Common myeloid progenitor, CD34-positive (primary cell): ENCODE measurements at regions not wholly inside any gene's neighbourhood (a gene's known extent, or its start where the extent isn't known, plus 50 kb on each side); places are given as distances from the start of the nearest gene placed in this dataset.

ENCODE experiments used
- CTCF ChIA-PET: fragments of 350-600 bp; sonication (Branson Sonifier 250); formaldehyde crosslinking; loops from one replicate; lab custom pipeline; 2021; ENCODE audit warnings: antibody characterized with exemption; lab: Charles Lee
- POLR2A ChIA-PET: fragments of 350-600 bp; sonication (Branson Sonifier 250); formaldehyde crosslinking; loops from one replicate; lab custom pipeline; 2021; ENCODE audit warnings: antibody characterized with exemption; lab: Charles Lee
- DNase-seq, 3 donors: peaks; one replicate each; pipeline versions ENCODE4 v3.0.0 to v3.0.0-alpha.2; 2013
- H3K27ac ChIP-seq, 2 experiments: 1 replicate in 1 of 2; 2 replicates in 1 of 2; pipeline ENCODE4 v1.7.0; 2013; ENCODE audit warnings: inconsistent platforms in 2 of 2, low read length in 2 of 2, mild to moderate bottlenecking in 2 of 2, low read depth in 1 of 2, moderate library complexity in 1 of 2; ENCODE audit not compliant: severe bottlenecking in 2 of 2, insufficient read depth in 1 of 2, poor library complexity in 1 of 2
- H3K27me3 ChIP-seq, 5 experiments: replicated peaks in 2 of 5; 1 replicate in 3 of 5; 2 replicates in 2 of 5; pipeline versions ENCODE4 v1.6.1 to v1.7.0; 2013; ENCODE audit warnings: low read length in 4 of 5, mild to moderate bottlenecking in 2 of 5, moderate library complexity in 2 of 5, inconsistent platforms in 1 of 5; ENCODE audit not compliant: insufficient read depth in 5 of 5, control insufficient read depth in 4 of 5
- H3K36me3 ChIP-seq, 4 experiments: 1 replicate in 2 of 4; 2 replicates in 2 of 4; pipeline versions ENCODE4 v1.6.1 to v1.7.0; 2013; ENCODE audit warnings: low read length in 3 of 4, control low read depth in 1 of 4, mild to moderate bottlenecking in 1 of 4; ENCODE audit not compliant: control insufficient read depth in 4 of 4, insufficient read depth in 4 of 4
- H3K4me1 ChIP-seq, 4 experiments: 1 replicate in 3 of 4; 2 replicates in 1 of 4; pipeline versions ENCODE4 v1.6.1 to v1.7.1; 2013; ENCODE audit warnings: low read length in 3 of 4, mild to moderate bottlenecking in 3 of 4, control low read depth in 1 of 4, inconsistent platforms in 1 of 4, moderate library complexity in 1 of 4; ENCODE audit not compliant: control insufficient read depth in 4 of 4, insufficient read depth in 4 of 4; ENCODE audit errors: control extremely low read depth in 1 of 4
- H3K4me3 ChIP-seq, 7 experiments: 1 replicate in 4 of 7; 2 replicates in 3 of 7; pipeline versions ENCODE4 v1.5.1 to v1.7.0; 2013; ENCODE audit warnings: mild to moderate bottlenecking in 7 of 7, low read length in 6 of 7, moderate library complexity in 6 of 7, inconsistent platforms in 2 of 7, low read depth in 2 of 7, control low read depth in 1 of 7; ENCODE audit not compliant: insufficient read depth in 4 of 7, control insufficient read depth in 1 of 7; ENCODE audit errors: extremely low read depth in 1 of 7
- H3K9me3 ChIP-seq, 5 experiments: 1 replicate in 4 of 5; 2 replicates in 1 of 5; pipeline versions ENCODE4 v1.6.1 to v1.7.1; 2013; ENCODE audit warnings: low read length in 4 of 5, mild to moderate bottlenecking in 2 of 5, inconsistent platforms in 1 of 5, low read depth in 1 of 5, moderate library complexity in 1 of 5; ENCODE audit not compliant: control insufficient read depth in 4 of 5, insufficient read depth in 2 of 5; ENCODE audit errors: control extremely low read depth in 1 of 5
- WGBS: methylation state at CpG from one replicate; pipeline ENCODE4 v1.1.5; 2013; ENCODE audit not compliant: insufficient coverage; 5-methylcytosine and 5-hydroxymethylcytosine counted together

- ChIA-PET POLR2A (no interaction called here), CTCF (no interaction called here)
- Histone ChIP-seq H3K4me1 (no peaks in the 10 kb centered on the region), H3K27ac (no peak overlapping the region), H3K4me3 (no peak overlapping the region), H3K36me3 (no peaks in the 10 kb centered on the region), H3K9me3 (peaks cover 0 to 3% (median 0%) of the 10 kb centered on the region in 5 experiments), H3K27me3 (no peaks in the 10 kb centered on the region)
- DNase-seq: no peak
- WGBS: no CpG with 5 or more reads among the region's 1 CpG
Measured at GRCh38 chr3:75075158-75075557, 460.7 kb upstream of the CNTN3 start.

- POLR2A ChIA-PET: no interaction called here
Measured at GRCh38 chr3:75076481-75076880, 462.0 kb upstream of the CNTN3 start.

DNA sequence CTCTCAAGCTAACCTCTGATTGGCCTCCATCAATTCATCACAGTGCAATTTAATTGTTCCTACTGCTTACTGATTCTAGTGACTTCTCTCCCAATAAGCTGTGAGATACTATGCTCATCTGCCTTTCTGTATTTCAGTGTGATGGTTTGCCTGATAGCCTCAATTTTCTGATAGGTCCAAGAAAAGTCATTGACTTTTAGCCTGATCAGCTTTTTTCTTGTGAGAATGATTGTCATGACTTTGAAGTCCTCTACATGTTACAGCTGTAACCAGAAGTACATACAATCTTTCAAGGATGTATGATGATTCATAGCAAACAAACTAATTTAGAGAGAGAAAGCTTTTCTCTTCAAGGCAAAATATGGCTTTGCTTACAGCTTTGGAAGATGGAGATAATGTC lies 463.8 kb upstream of the CNTN3 start:
- Histone ChIP-seq H3K27me3 (no peaks in the 10 kb centered on the region), H3K9me3 (peaks cover 0 to 3% (median 0%) of the 10 kb centered on the region in 5 experiments), H3K4me3 (no peak overlapping the region), H3K27ac (no peak overlapping the region), H3K36me3 (no peaks in the 10 kb centered on the region), H3K4me1 (no peaks in the 10 kb centered on the region)
- no peak for DNase-seq
- CTCF ChIA-PET: no interaction called here
- POLR2A ChIA-PET: no interaction called here

More at GRCh38 chr3:75076481-75076880, 462.0 kb upstream of the CNTN3 start:
- CTCF ChIA-PET: no interaction called here
- H3K4me3 ChIP-seq: no peak overlapping the region
- DNase-seq: no peak
- WGBS: 93% methylated on average over 2 of the region's 2 CpGs
- H3K36me3 ChIP-seq: no peaks in the 10 kb centered on the region
- H3K27ac ChIP-seq: no peak overlapping the region
- peaks cover 0 to 3% (median 0%) of the 10 kb centered on the region in 5 experiments for H3K9me3 ChIP-seq
- no peaks in the 10 kb centered on the region for H3K27me3 ChIP-seq
- no peaks in the 10 kb centered on the region for H3K4me1 ChIP-seq

GRCh38 chr3:75082845-75083244 lies 468.4 kb upstream of the CNTN3 start:
- CTCF ChIA-PET: no interaction called here
- Histone ChIP-seq H3K4me3 (no peak overlapping the region), H3K9me3 (peaks cover 0 to 3% (median 0%) of the 10 kb centered on the region in 5 experiments), H3K36me3 (no peaks in the 10 kb centered on the region), H3K27ac (no peak overlapping the region), H3K27me3 (no peaks in the 10 kb centered on the region), H3K4me1 (no peaks in the 10 kb centered on the region)
- no peak for DNase-seq
- POLR2A ChIA-PET: no interaction called here
- 100% methylated on average over 2 of the region's 4 CpGs for WGBS

DNA sequence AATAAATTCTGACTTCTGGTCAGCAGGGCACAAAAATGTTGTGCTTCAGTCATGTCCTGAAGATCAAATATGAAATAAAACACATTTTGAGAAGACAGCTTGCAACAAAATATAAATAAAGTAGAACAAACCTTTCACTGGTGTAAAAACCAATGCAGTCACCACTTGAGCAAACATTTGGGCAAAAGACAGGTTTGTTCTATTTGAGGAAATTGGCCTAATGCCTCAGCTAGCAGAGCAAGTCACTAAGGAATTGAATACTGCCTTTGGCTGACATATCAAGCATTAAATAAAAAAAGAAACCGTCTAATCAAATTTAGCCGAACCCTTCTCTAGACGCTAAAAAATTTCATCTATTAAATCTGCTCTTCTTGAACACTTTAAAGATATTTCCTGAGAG lies 475.4 kb upstream of the CNTN3 start:
- Histone ChIP-seq H3K27me3 (no peaks in the 10 kb centered on the region), H3K4me3 (no peak overlapping the region), H3K9me3 (no peaks in the 10 kb centered on the region), H3K4me1 (no peaks in the 10 kb centered on the region), H3K27ac (no peak overlapping the region), H3K36me3 (no peaks in the 10 kb centered on the region)
- WGBS: no CpG with 5 or more reads among the region's 3 CpGs
- ChIA-PET CTCF (no interaction called here), POLR2A (no interaction called here)
- DNase-seq: no peak

DNA sequence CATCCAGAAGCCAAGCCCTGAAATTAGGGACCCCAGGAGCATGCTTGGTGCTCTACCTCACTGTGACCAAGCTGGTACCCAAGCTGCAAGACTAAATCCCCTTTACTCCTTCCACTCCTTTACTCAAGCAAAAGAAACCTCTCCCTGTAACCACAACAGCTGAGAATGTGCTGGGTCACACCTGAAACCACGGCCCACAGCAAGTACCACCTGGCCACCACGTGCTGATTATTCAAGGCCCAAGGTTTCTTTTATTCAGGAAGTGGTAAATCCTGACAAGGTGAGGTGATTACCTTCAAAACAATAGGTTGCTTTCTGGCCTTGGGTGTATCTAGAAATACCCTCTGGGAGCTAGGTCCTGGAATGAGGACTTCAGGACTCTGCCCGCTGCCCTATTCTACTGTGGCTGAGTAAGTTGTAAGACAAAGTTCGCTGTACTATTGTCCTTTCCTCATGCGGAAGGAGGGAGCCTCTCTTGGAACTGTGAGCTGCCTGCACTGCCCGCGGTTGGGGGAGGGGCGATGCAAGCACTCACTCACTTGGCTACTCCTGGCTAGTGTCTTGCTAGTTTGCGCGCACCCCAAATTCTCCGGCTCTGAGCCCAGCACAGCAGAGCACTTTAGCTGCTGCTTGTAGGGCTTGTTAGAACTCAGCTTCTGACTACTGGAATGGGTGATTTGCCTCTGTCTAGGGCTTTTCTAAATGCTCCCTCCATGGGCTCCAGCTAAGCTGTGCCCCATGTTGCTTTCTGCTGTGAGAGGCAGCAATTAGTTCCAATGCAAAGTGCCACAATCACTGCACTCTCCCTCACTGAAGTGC lies 487.1 kb upstream of the CNTN3 start:
- CTCF ChIA-PET: no interaction called here
- 58% methylated on average over 9 of the region's 11 CpGs for WGBS

GRCh38 chr3:75110741-75111140 lies 496.3 kb upstream of the CNTN3 start:
- POLR2A ChIA-PET: no interaction called here
- Histone ChIP-seq H3K27ac (no peak overlapping the region), H3K4me1 (no peaks in the 10 kb centered on the region), H3K36me3 (no peaks in the 10 kb centered on the region), H3K4me3 (no peak overlapping the region), H3K27me3 (no peaks in the 10 kb centered on the region), H3K9me3 (no peaks in the 10 kb centered on the region)
- 100% methylated on average over 1 of the region's 1 CpG for WGBS
- DNase-seq: no peak
- CTCF ChIA-PET: no interaction called here

More for the DNA sequence above, 487.1 kb upstream of the CNTN3 start:
- Histone ChIP-seq H3K27me3 (no peaks in the 10 kb centered on the region), H3K27ac (no peak overlapping the region), H3K9me3 (peaks cover 0 to 4% (median 1%) of the 10 kb centered on the region in 5 experiments), H3K4me1 (no peaks in the 10 kb centered on the region), H3K4me3 (no peak overlapping the region), H3K36me3 (no peaks in the 10 kb centered on the region)
- POLR2A ChIA-PET: no interaction called here
- no peak for DNase-seq
